ENCODE measurements at regions not wholly inside any gene's neighbourhood (a gene's known extent, or its start where the extent isn't known, plus 50 kb on each side); places are given as distances from the start of the nearest gene placed in this dataset.
"Not testable (repeated sequence)": the region's sequence is repeated elsewhere in the genome, so short reads cannot be mapped to it uniquely, and the experiment has no call there.

DNA sequence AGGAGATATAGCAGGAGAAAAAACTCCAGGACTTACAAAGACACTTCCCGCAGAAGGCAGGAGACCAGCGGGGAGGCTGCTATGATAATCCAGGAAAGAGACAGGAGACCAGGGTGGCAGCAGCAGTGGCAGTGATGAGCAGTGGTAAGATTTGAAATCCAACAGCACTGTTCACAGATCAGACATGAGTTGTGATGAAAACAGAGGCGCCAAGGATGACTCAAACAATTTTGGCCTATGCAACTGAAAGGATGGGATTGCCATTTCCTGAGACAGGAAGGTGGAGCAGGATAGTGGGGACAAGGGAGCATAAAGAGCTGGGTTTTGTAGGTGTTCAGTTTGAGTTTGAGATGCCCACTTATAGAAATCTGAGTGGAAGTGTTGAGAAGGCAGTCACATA is 108.6 kb upstream of the DYRK2 start:
- no peak for DNase-seq

DNA sequence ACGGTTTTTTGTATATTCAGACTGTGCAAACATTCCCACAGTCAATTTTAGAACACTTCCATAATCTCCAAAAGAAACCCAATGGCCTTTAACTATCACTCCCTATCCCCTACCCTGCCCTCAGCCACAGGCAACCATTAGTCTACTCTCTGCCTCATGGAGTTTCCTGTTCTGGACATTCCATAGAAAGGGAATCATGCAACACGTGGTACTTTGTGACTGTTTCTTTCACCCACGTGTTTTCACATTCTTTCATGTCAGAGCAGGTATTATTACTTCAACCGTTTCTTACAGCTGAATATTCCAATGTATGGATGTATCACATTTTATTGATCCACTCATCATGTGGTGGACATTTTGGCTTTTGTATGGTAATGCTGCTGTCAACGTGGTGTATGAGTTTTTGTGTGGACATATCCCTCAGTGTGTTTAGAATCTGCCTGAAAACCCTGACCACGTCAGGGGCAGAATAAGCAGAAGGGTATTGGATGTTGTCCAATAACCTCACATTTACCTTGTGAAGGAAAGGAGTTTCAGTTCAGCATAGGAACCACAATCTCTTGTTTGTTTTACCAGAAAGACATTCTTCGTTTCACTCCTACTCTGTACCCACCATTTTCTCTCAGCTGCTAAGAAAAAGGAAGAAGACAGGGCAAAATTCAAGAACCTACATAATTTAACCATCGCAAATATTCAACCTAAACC is 107.5 kb upstream of the DYRK2 start:
- DNase-seq: no peak

DNA sequence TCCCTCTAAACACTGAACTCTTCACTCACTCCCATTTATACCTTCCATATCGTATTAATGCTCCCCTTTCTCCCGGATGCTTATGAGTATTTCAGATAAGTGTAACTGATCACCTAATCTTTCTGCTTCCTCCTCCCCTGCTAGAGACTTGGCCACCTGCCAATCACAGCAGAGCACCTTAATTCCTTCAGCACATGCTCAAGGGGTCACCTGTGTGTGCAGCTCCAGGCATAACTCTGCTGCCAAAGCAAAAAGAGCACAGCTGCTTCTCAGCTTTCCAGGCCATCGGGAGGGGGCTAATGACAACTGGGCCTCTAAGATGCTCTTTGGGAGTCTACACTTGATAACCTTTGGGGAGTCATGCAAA is 106.9 kb upstream of the DYRK2 start:
- no peak for DNase-seq

GRCh38 chr12:67543021-67543770 is 105.3 kb upstream of the DYRK2 start:
- DNase-seq: no peak

DNA sequence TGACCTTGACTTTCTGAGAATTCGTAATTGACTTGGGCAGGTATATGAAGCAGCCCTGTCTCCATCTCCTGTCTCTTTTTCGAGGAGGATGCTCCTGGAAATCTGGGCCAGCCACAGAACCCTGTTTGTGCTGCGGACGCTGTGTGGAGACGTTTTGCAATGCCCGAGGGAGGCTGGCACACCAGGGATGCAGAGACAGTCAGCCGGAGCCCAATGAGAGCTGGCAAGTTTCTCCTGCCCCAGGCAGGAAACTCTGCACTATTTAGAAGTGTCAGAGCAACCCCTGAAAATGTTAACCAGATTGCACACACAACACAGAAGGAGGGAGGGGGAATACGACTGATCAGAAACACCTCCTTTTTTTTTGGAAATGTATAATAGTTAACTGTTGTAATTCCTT is 103.2 kb upstream of the DYRK2 start:
- DNase-seq: no peak

GRCh38 chr12:67546746-67547145 is 101.8 kb upstream of the DYRK2 start:
- no peak for DNase-seq

DNA sequence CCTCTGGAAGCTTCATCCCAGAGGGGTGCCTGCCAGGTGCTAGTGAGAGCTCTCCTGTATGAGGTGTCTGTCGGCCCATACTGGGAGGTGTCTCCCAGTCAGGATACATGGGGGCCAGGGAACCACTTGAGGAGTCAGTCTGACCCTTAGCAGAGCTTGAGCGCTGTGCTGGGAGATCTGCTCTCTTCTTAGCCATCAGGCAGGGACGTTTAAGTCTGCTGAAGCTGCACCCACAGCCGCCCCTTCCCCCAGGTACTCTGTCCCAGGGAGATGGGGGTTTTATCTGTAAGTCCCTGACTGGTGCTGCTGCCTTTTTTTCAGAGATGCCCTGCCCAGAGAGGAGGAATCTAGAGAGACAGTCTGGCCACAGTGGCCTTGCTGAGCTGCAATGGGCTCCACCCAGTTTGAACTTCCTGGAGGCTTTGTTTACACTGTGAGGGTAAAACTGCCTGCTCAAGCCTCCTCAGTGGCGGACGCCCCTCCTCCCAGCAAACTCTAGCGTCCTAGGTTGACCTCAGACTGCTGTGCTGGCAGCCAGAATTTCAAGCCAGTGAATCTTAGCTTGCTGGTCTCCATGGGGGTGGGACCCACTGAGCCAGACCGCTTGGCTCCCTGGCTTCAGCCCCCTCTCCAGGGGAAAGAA is 93.3 kb upstream of the DYRK2 start:
- not testable (repeated sequence) for DNase-seq

DNA sequence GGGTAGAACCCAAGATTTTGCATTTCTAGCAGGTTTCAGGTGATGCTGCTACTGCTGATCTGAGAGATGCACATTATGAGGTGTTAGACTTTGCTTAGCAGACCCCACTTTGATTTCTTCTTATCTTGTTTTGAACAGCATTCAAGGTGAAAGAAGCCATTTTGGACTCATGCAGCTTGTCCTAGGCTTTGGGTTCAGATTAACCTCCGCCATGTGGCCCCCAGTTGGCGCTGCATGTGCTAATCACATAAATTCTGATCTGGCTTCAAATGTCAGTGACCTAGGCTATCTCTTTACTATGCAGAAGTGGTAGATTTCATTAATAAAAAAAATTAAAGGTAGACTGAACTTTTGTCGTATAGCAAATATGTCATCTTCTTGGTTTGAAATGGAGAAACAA is 89.8 kb upstream of the DYRK2 start:
- no peak for DNase-seq

DNA sequence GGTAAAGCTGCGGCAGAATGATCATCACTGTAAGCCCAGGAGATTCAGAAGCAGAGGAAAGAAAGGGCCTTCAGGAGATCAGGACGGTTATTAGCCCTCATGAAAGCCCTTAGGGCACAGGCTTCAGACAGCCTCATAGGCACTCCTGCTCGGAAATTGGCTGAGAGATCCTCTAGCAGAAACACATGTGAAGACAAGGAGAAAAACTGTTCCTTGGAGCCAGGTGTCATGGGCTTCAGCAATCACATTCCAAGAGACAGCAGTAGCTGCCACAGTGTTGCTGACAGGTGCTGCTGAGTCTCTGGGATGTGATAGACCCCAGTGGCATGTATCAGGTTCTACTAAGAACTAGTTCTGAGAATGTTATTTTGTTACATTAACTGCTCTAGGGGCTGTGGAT is 88.8 kb upstream of the DYRK2 start:
- DNase-seq: no peak

DNA sequence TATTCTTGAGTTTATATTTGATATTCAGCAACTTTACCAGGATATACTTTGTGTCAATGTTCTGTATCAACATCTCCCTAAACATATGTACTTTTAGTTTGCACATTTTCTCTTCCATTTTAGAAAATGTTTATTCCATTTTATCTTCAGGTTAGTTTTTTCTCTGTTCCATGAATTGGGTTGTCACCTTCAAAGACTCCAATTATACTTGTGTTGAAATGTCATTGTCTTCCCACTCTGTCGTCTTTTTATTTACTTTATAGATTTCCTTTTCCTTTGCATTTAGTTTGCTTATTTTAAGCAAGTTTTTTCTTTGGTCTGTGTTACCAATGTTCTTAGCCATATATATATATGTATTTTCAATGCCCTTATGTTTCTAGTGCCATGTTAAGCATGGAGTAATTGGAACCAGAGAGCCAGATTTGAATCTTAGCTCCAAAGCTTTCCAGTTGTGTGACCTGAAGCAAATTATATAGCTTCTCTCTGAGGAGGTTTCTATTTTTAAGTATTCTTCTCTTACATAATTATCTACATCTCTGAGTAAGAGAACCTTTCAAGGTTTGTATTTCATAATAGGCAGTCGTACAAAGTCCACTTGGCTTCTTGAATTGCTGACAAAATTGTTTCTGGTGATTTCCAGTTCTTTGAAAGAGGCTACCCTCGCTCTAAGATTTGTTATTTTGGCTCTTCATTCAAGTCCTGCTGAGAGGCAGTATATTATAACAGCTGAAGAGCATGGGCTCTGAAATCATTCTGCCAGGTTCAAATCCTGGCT is 85.8 kb upstream of the DYRK2 start:
- DNase-seq: no peak

DNA sequence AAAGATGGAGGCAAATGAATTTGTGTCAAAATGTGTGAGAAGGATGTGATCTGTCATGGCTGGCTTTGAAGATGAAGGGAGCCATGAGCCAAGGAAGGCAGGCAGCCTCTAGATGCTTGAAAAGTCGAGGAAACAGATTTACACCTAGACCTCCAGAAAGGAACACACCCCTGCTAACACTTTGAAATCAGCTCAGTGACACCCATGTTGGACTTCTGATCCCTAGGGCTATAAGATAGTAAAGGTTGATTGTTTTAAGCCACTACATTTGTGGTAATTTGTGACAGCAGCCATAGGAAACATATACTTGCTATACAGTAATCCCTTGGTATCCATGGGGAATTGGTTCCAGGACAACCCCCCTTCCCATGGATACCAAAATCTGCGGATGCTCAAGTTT is 80.5 kb upstream of the DYRK2 start:
- DNase-seq: no peak

GRCh38 chr12:67572492-67572891 is 76.1 kb upstream of the DYRK2 start:
- DNase-seq: no peak

DNA sequence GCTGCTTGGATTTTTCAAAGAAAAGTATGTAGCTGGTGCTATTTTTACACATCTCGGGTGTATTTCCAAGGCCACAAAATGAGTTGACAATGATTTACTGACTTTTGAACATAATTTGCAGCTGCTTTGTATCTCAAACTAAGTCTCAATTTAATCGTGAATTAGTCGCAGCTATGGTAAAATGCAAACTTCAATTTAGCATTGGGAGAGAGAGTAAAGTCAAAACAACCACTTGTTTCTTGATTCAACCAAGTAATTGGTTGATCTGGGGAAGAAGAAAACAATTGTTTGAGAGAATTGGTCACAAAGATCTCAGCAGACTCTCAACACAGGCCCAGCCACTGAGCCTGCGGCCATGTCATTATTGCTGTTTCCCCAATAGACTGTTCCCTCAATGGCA is 75.0 kb upstream of the DYRK2 start:
- no peak for DNase-seq

DNA sequence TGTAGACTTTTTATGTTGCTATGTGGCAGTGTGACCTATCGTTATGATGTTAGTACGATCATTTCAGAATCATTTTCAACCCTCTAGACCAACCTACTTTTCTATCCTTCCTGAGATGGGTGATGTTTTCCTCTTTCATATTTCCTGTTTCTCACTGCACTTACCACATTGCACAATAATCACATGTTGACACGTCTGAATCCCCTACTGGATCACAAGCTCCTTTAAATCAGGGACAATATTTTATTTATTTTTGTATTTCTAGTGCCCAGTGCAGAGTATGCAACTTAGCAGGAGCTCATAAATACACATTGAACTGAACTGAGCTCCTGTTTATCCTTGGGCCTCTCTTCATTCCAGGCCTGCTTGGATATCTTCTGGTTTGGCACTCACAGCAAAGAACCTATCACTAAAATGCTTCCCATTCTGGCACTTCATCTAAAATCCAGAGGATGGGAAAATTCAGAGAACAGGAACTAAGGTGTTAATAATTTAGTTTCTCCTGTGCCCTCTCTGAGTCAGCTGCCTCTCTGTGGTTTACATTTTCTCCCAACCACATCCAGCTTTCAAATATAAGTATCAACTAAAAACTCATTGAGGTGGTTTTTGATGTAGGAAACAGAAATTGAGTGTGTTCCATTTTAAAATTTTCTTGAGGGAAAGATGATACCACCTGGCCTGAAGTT is 69.4 kb upstream of the DYRK2 start:
- peak; percentile 1 for DNase-seq

DNA sequence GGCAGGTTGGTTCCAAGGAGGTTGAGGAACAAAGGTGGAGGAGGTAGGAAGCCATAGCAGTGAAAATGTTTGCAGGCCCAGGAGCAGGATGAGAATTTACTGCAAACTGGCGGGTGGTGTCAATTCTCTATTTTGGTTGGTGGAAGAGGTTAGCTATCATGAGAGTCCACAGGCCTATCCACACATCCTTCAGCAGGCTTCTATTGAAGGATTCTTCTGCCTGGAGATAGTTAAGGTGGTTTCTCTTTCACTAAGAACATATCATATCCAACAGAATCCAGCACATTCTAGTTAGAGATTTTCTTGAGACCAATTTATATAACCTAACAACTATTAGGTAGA is 68.9 kb upstream of the DYRK2 start:
- no peak for DNase-seq

GRCh38 chr12:67582238-67582834 is 66.2 kb upstream of the DYRK2 start:
- DNase-seq: no peak

- no peak for DNase-seq
These were observed 65.7 kb upstream of the DYRK2 start for GRCh38 chr12:67582844-67583243.

- DNase-seq: no peak
These were observed 61.6 kb upstream of the DYRK2 start for GRCh38 chr12:67586951-67587350.

DNA sequence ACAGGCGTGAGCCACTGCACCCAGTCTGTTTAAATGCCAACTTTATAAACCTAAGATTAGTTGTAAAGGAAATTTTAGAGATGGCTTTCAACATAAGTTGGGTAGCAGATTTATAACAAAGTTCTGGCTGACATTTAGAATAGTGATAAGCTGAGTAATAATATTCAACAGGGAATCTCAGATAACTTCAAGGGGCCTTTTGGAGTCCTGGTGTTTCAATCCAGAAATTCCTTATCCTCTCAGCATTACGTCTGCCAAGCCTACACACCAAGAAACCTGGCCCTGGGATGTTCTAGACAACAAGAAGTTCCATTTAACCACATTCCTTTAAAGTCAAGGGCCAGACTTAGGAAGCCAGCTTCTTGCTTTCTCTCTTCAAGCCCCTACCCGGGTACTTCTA is 59.5 kb upstream of the DYRK2 start:
- DNase-seq: no peak

- DNase-seq: no peak
These were observed 58.3 kb upstream of the DYRK2 start for GRCh38 chr12:67590149-67590790.

- peak; percentile 52 for DNase-seq
These were observed 56.1 kb upstream of the DYRK2 start for GRCh38 chr12:67592228-67593011.
